Neural cell (in vitro differentiated cells): ENCODE measurements at regions not wholly inside any gene's neighbourhood (a gene's known extent, or its start where the extent isn't known, plus 50 kb on each side); places are given as distances from the start of the nearest gene placed in this dataset.

Experiments used
- H2AFZ ChIP-seq: fragments of 200-600, 300-800 bp; sonication (generic), shearing (Covaris generic); 2 replicates; pipeline ENCODE4 v1.6.0; 2014; ENCODE audit warnings: low read depth, mild to moderate bottlenecking, antibody characterized with exemption, low read length, moderate library complexity
- H3F3A ChIP-seq: fragments of 200-600 bp; shearing (Covaris generic); 2 replicates; pipeline ENCODE4 v1.6.1; 2016; ENCODE audit warnings: mild to moderate bottlenecking, moderate library complexity, mixed read lengths, antibody characterized with exemption, low read length; ENCODE audit not compliant: insufficient read depth, poor library complexity, severe bottlenecking
- H3K27ac ChIP-seq: fragments of 200-600, 300-800 bp; sonication (generic), shearing (Covaris generic); 2 replicates; pipeline ENCODE4 v1.5.1; 2014; ENCODE audit warnings: mild to moderate bottlenecking, low read length, moderate library complexity
- H3K27me3 ChIP-seq: fragments of 300-800, 200-600 bp; sonication (generic), shearing (Covaris generic); 2 replicates; pipeline ENCODE4 v1.6.0; 2014; ENCODE audit warnings: mild to moderate bottlenecking, low read depth, low read length, moderate library complexity; ENCODE audit not compliant: insufficient read depth
- H3K36me3 ChIP-seq: fragments of 300-800, 200-600 bp; sonication (generic), shearing (Covaris generic); 2 replicates; pipeline ENCODE4 v1.5.1; 2014; ENCODE audit warnings: mild to moderate bottlenecking, antibody characterized with exemption, low read length, moderate library complexity; ENCODE audit not compliant: insufficient read depth
- H3K4me2 ChIP-seq: fragments of 300-800, 200-600 bp; sonication (generic), shearing (Covaris generic); 2 replicates; pipeline ENCODE4 v1.6.0; 2014; ENCODE audit warnings: mild to moderate bottlenecking, low read length
- H3K4me3 ChIP-seq: fragments of 300-800, 200-600 bp; sonication (generic), shearing (Covaris generic); 2 replicates; pipeline ENCODE4 v1.5.1; 2014; ENCODE audit warnings: mild to moderate bottlenecking, low read length, moderate library complexity
- H3K79me2 ChIP-seq: fragments of 200-600 bp; shearing (Covaris generic); replicated peaks from 2 replicates; pipeline ENCODE4 v1.6.0; 2014; ENCODE audit warnings: mild to moderate bottlenecking, low read length, moderate library complexity; ENCODE audit not compliant: insufficient read depth
- H3K9ac ChIP-seq: fragments of 300-800, 200-600 bp; sonication (generic), shearing (Covaris generic); 2 replicates; pipeline ENCODE4 v1.6.1; 2016; ENCODE audit warnings: mild to moderate bottlenecking, low read length, mixed read lengths
- H3K9me2 ChIP-seq: fragments of 200-600 bp; shearing (Covaris generic); 2 replicates; pipeline ENCODE4 v1.6.1; 2016; ENCODE audit warnings: mild to moderate bottlenecking, low read length, mixed read lengths; ENCODE audit not compliant: insufficient read depth
- H3K9me3 ChIP-seq: fragments of 200-600, 300-800 bp; sonication (generic), shearing (Covaris generic); 2 replicates; pipeline ENCODE4 v1.6.1; 2016; ENCODE audit warnings: mild to moderate bottlenecking, mixed run types, low read length, moderate library complexity, mixed read lengths
- H4K20me1 ChIP-seq: fragments of 200-600 bp; shearing (Covaris generic); 2 replicates; pipeline ENCODE4 v1.6.1; 2016; ENCODE audit warnings: mild to moderate bottlenecking, mixed run types; ENCODE audit not compliant: insufficient read depth
- EP300 ChIP-seq: fragments of 450-650 bp; conservative IDR thresholded peaks from 2 replicates; pipeline ENCODE4 v1.6.1; 2014; ENCODE audit warnings: antibody characterized with exemption, mild to moderate bottlenecking, moderate library complexity; ENCODE audit not compliant: poor library complexity, severe bottlenecking
- EZH2 ChIP-seq: fragments of 200-600, 300-800 bp; shearing (Covaris generic), sonication (generic); IDR thresholded peaks from 2 replicates; pipeline ENCODE4 v1.6.1; 2014; ENCODE audit warnings: antibody characterized with exemption, low read length, borderline replicate concordance, mild to moderate bottlenecking; ENCODE audit not compliant: insufficient read depth, poor library complexity, severe bottlenecking
- MXI1 ChIP-seq: fragments of 450-650 bp; conservative IDR thresholded peaks from 2 replicates; pipeline ENCODE4 v1.6.1; 2014; ENCODE audit warnings: antibody characterized with exemption, mild to moderate bottlenecking; ENCODE audit not compliant: poor library complexity, severe bottlenecking
- POLR2AphosphoS5 ChIP-seq: IDR thresholded peaks from 2 replicates; pipeline ENCODE4 v1.6.1; 2012
- RAD21 ChIP-seq: fragments of 450-650 bp; conservative IDR thresholded peaks from 2 replicates; pipeline ENCODE4 v1.6.1; 2014; ENCODE audit warnings: antibody characterized with exemption, mild to moderate bottlenecking, moderate library complexity
- SMC3 ChIP-seq: fragments of 450-650 bp; conservative IDR thresholded peaks from 2 replicates; pipeline ENCODE4 v1.6.1; 2014; ENCODE audit warnings: antibody characterized with exemption, mild to moderate bottlenecking, moderate library complexity; ENCODE audit not compliant: poor library complexity
- TAF1 ChIP-seq: IDR thresholded peaks from 2 replicates; pipeline ENCODE4 v1.6.1; 2012; ENCODE audit warnings: low read depth
- TF ChIP-seq, protein P1 (sequence below): fragments of 450-650 bp; IDR thresholded peaks from 2 replicates; pipeline ENCODE4 v1.5.1; 2014; ENCODE audit warnings: antibody characterized with exemption, mild to moderate bottlenecking, moderate library complexity; ENCODE audit not compliant: poor library complexity, severe bottlenecking
- TF ChIP-seq, protein P2 (sequence below): IDR thresholded peaks from 2 replicates; pipeline ENCODE4 v1.6.1; 2012; ENCODE audit warnings: borderline replicate concordance

DNA sequence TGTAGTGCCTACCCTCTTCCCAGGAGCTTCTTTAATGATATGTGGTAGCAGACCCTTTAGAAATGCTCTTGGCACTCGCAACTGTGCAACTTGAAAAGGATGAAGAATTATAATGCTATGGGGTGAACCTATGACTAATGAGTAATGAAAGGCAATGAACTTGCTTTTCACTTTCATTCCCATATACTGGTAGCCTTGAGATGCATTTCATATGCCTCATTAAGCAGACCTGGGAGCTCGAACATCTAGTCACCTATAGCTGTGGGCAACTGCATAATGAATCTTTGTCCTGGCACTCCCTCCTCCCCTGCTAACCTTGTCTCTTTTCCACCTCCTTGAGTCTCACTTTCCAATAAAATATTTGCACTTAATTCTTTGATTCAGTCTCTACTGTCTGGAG lies 605.9 kb upstream of the DAB2 start:
- TF ChIP-seq TAF1 = no peak
- TF ChIP-seq, protein P1, sequence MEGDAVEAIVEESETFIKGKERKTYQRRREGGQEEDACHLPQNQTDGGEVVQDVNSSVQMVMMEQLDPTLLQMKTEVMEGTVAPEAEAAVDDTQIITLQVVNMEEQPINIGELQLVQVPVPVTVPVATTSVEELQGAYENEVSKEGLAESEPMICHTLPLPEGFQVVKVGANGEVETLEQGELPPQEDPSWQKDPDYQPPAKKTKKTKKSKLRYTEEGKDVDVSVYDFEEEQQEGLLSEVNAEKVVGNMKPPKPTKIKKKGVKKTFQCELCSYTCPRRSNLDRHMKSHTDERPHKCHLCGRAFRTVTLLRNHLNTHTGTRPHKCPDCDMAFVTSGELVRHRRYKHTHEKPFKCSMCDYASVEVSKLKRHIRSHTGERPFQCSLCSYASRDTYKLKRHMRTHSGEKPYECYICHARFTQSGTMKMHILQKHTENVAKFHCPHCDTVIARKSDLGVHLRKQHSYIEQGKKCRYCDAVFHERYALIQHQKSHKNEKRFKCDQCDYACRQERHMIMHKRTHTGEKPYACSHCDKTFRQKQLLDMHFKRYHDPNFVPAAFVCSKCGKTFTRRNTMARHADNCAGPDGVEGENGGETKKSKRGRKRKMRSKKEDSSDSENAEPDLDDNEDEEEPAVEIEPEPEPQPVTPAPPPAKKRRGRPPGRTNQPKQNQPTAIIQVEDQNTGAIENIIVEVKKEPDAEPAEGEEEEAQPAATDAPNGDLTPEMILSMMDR = no peak
- no peak for TF ChIP-seq SMC3

DNA sequence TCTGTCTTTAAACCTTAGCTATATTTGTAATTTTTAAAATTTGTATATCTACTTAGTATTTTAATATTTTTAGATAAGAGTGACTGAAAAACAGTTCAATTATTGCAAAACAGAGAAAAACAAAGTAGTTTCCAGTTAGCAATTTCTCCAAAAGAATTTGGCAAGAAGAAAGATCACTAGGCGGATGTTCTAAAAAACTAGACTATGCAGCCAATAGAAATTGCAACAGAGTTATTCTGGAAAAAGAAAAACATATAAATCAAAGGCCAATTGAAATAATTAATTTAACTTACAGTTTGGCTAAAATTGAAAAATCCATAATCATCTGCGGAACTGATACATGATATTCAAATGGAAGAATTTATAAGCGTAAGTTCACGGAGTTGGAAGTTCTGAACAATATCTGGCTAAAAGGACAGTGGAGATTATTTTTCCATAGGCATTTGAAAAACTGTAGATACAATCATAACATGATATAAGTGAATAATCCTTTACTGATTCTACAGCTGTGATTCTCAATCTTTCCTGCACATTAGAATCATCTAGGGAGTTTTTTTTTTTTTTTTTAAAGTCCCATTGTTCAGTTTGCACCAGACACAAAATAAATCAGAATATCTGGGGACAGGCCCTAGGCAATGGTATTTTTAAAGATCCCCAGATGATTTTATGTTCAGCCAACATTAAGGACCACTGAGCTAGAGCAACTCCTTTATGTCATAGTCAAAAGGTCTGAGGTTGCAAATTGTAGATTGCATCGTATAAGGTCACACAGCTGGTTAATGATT lies 605.1 kb upstream of the DAB2 start:
- Histone ChIP-seq H3K9me3 (no peaks in the 10 kb centered on the region), H3K9me2 (no peaks in the 10 kb centered on the region), H2AFZ (no peak overlapping the region), H3K36me3 (no peaks in the 10 kb centered on the region), H3K27me3 (no peaks in the 10 kb centered on the region), H3K9ac (no peak overlapping the region), H3K79me2 (no peaks in the 10 kb centered on the region), H3K4me2 (no peak overlapping the region), H3K27ac (no peak overlapping the region), H4K20me1 (no peaks in the 10 kb centered on the region), H3K4me3 (no peak overlapping the region), H3F3A (no peaks in the 10 kb centered on the region)
- TF ChIP-seq POLR2AphosphoS5 (no peak), SMC3 (no peak)

More for the DNA sequence above, 605.9 kb upstream of the DAB2 start:
- Histone ChIP-seq H3K27me3 (no peaks in the 10 kb centered on the region), H4K20me1 (no peaks in the 10 kb centered on the region), H3K9me3 (no peaks in the 10 kb centered on the region), H3K36me3 (no peaks in the 10 kb centered on the region), H3K4me2 (no peak overlapping the region), H3K27ac (no peak overlapping the region), H3K4me3 (no peak overlapping the region), H3F3A (no peaks in the 10 kb centered on the region), H2AFZ (no peak overlapping the region), H3K9ac (no peak overlapping the region), H3K79me2 (no peaks in the 10 kb centered on the region), H3K9me2 (no peaks in the 10 kb centered on the region)

DNA sequence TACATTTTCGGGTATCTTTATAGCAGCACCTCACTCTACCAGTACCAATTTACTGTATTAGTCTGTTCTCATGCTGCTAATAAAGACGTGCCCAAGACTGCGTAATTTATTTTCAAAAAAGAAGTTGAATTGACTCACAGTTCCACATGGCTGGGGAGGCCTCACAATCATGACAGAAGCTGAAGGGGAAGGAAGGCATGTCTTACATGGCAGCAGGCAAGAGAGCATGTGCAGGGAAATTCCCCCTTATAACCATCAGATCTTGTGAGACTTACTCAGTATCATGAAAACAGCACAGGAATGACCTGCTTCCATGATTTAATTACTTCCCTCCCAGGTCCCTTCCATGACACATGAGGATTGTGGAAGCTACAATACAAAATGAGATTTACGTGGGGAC lies 602.6 kb upstream of the DAB2 start:
- Histone ChIP-seq H3K4me2 (no peak overlapping the region), H3F3A (no peaks in the 10 kb centered on the region), H3K36me3 (no peaks in the 10 kb centered on the region), H3K9me2 (no peaks in the 10 kb centered on the region), H3K4me3 (no peak overlapping the region), H3K27ac (no peak overlapping the region), H3K9ac (no peak overlapping the region), H4K20me1 (no peaks in the 10 kb centered on the region), H2AFZ (no peak overlapping the region), H3K79me2 (no peaks in the 10 kb centered on the region), H3K27me3 (no peaks in the 10 kb centered on the region), H3K9me3 (no peaks in the 10 kb centered on the region)
- TF ChIP-seq RAD21 (no peak), EZH2 (no peak), SMC3 (no peak), POLR2AphosphoS5 (no peak), EP300 (no peak), MXI1 (no peak), TAF1 (no peak)
- TF ChIP-seq, protein P2, sequence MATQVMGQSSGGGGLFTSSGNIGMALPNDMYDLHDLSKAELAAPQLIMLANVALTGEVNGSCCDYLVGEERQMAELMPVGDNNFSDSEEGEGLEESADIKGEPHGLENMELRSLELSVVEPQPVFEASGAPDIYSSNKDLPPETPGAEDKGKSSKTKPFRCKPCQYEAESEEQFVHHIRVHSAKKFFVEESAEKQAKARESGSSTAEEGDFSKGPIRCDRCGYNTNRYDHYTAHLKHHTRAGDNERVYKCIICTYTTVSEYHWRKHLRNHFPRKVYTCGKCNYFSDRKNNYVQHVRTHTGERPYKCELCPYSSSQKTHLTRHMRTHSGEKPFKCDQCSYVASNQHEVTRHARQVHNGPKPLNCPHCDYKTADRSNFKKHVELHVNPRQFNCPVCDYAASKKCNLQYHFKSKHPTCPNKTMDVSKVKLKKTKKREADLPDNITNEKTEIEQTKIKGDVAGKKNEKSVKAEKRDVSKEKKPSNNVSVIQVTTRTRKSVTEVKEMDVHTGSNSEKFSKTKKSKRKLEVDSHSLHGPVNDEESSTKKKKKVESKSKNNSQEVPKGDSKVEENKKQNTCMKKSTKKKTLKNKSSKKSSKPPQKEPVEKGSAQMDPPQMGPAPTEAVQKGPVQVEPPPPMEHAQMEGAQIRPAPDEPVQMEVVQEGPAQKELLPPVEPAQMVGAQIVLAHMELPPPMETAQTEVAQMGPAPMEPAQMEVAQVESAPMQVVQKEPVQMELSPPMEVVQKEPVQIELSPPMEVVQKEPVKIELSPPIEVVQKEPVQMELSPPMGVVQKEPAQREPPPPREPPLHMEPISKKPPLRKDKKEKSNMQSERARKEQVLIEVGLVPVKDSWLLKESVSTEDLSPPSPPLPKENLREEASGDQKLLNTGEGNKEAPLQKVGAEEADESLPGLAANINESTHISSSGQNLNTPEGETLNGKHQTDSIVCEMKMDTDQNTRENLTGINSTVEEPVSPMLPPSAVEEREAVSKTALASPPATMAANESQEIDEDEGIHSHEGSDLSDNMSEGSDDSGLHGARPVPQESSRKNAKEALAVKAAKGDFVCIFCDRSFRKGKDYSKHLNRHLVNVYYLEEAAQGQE = no peak
- TF ChIP-seq, protein P1 = no peak
